ENCODE measurements at regions not wholly inside any gene's neighbourhood (a gene's known extent, or its start where the extent isn't known, plus 50 kb on each side); places are given as distances from the start of the nearest gene placed in this dataset.

DNA sequence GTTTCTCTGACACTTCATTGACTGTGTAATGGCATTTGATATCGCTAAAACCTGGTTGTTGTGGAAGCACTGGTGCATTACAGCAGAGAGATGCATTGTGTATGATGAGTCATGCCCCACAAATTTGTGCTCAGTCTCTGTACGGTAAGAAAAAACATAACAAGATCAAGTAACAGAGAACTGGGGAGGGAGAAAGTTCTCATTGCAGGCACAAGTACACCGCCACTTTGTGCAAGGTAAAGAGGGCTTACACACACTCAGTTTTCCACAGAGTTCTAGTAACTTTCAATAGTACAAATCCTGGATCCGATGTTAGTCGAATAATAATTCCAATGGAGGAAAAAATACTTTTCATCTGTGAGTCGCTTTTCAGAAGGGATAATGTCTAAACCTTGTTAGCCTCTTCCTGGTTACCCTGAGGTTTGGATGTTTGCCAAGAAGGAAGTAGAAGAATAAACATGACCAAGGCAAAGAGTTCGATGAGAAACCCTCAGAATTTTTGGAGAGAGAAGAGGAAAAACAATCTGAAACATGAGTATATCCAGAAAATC is 512.5 kb upstream of the SLIT2 start:
- Histone ChIP-seq H2AFZ (ENCODE audit: insufficient read depth, low read length, poor library complexity) (no peak overlapping the region), H4K8ac (ENCODE audit: low read depth, low read length) (no peak overlapping the region), H3K4me3 (ENCODE audit: low read depth, low read length) (no peak overlapping the region), H4K12ac (ENCODE audit: low read depth, low read length) (no peak overlapping the region), H2BK12ac (ENCODE audit: low read length) (no peak overlapping the region), H3K9ac (ENCODE audit: low read length) (no peak overlapping the region), H3K4ac (ENCODE audit: low read depth, low read length) (no peak overlapping the region), H3K4me1 (ENCODE audit: control insufficient read depth in 1 of 2, insufficient read depth in 2 of 2, low read length in 2 of 2) (peaks cover 0 to 4% of the 10 kb centered on the region in 2 experiments), H3K79me1 (ENCODE audit: low read length) (no peaks in the 10 kb centered on the region), H4K91ac (ENCODE audit: low read depth, low read length) (no peak overlapping the region), H3K23ac (ENCODE audit: low read length) (no peak overlapping the region), H3K9me3 (ENCODE audit: insufficient read depth, low read depth, low read length) (no peaks in the 10 kb centered on the region), H3K18ac (ENCODE audit: low read length) (no peak overlapping the region), H3K36me3 (ENCODE audit: control insufficient read depth in 1 of 2, insufficient read depth in 2 of 2, low read length in 2 of 2) (no peaks in the 10 kb centered on the region), H3K27me3 (ENCODE audit: insufficient read depth, low read length) (no peaks in the 10 kb centered on the region), H3K14ac (ENCODE audit: low read length) (no peak overlapping the region), H2BK120ac (ENCODE audit: insufficient read depth, low read length, poor library complexity) (no peak overlapping the region), H2BK5ac (ENCODE audit: low read depth, low read length, poor library complexity) (no peak overlapping the region), H2AK5ac (ENCODE audit: low read length) (no peak overlapping the region), H3K79me2 (ENCODE audit: control insufficient read depth, insufficient read depth, low read length, poor library complexity) (no peaks in the 10 kb centered on the region), H3K27ac (ENCODE audit: low read depth, low read length) (no peak overlapping the region), H3K4me2 (ENCODE audit: low read length) (no peak overlapping the region)
- DNase-seq, result peak; percentile 0 to 37
- no CpG with 5 or more reads among the region's 7 CpGs for WGBS (ENCODE audit: extremely low coverage, insufficient coverage, insufficient read length)

DNA sequence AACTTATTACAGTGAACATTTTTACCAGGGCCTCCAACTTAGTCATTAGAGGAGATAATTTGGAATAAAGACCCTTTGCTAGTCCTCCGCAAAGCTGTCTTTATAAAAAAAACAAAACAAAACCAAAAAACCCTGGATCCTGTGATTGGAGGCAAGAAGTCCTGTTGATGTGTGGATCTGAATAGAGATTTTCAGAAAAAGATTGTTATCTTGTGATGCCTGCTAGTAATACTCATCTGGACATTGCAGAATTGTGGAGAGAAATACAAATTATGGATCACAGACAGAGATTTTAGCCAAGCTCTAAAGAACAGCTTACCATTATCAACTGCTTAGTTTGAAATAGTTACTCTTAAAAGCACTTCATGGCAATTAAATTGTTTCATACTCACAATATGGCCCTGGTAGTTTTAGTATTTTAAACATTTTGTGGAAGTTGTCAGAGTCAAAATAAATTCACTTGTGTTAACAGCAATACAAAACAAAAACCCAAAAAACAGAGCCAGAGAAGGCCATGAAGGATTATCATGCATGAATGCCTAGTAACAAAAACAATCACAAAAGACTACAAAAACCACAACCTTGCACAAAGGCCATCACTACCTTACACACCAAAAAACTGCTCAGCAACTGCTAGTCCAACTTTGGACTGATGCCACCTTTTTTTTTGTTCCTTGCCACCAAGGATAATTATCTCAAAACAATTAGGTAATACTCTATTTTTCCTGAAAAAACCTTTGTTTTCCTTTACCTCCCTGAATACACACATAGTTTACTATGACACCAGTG is 514.5 kb upstream of the SLIT2 start:
- no CpG with 5 or more reads among the region's 1 CpG for WGBS (ENCODE audit: extremely low coverage, insufficient coverage, insufficient read length)
- H2BK5ac ChIP-seq (ENCODE audit: low read depth, low read length, poor library complexity), result no peak overlapping the region
- H3K23ac ChIP-seq (ENCODE audit: low read length), result no peak overlapping the region
- no peaks in the 10 kb centered on the region for H3K9me3 ChIP-seq (ENCODE audit: insufficient read depth, low read depth, low read length)
- H3K79me1 ChIP-seq (ENCODE audit: low read length), result no peaks in the 10 kb centered on the region
- H3K14ac ChIP-seq (ENCODE audit: low read length), result no peak overlapping the region
- H3K4me1 ChIP-seq (ENCODE audit: control insufficient read depth in 1 of 2, insufficient read depth in 2 of 2, low read length in 2 of 2), result peaks cover 0 to 4% of the 10 kb centered on the region in 2 experiments
- no peak overlapping the region for H3K27ac ChIP-seq (ENCODE audit: low read depth, low read length)
- H3K4me2 ChIP-seq (ENCODE audit: low read length), result no peak overlapping the region
- H2BK120ac ChIP-seq (ENCODE audit: insufficient read depth, low read length, poor library complexity), result no peak overlapping the region
- DNase-seq, result no peak
- H2BK12ac ChIP-seq (ENCODE audit: low read length), result no peak overlapping the region
- no peak overlapping the region for H2AK5ac ChIP-seq (ENCODE audit: low read length)
- H3K79me2 ChIP-seq (ENCODE audit: control insufficient read depth, insufficient read depth, low read length, poor library complexity), result no peaks in the 10 kb centered on the region
- H4K91ac ChIP-seq (ENCODE audit: low read depth, low read length), result no peak overlapping the region
- no peak overlapping the region for H2AFZ ChIP-seq (ENCODE audit: insufficient read depth, low read length, poor library complexity)
- no peak overlapping the region for H4K12ac ChIP-seq (ENCODE audit: low read depth, low read length)
- no peak overlapping the region for H4K8ac ChIP-seq (ENCODE audit: low read depth, low read length)
- no peak overlapping the region for H3K4ac ChIP-seq (ENCODE audit: low read depth, low read length)
- H3K9ac ChIP-seq (ENCODE audit: low read length), result no peak overlapping the region
- H3K27me3 ChIP-seq (ENCODE audit: insufficient read depth, low read length), result no peaks in the 10 kb centered on the region
- H3K4me3 ChIP-seq (ENCODE audit: low read depth, low read length), result no peak overlapping the region
- H3K36me3 ChIP-seq (ENCODE audit: control insufficient read depth in 1 of 2, insufficient read depth in 2 of 2, low read length in 2 of 2), result no peaks in the 10 kb centered on the region
- no peak overlapping the region for H3K18ac ChIP-seq (ENCODE audit: low read length)

DNA sequence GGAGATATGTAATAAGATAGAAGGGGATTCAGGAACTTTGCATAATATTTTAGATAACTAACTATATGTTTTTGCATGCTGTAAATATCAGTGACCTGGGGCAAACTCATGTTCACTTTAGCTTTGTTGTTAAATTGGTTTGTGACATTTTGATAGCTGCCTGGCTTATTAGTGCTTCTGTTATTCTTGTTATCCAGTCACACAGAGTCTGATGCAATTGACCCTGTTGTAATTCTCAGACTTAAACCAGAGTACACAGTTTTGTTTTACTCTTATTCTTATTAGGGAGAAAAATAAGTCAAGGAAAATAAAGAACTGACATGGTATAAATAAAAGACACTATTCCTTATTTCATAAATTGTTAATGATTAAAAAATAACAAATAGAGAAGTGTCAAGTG is 516.7 kb upstream of the SLIT2 start:
- no peak overlapping the region for H3K9ac ChIP-seq (ENCODE audit: low read length)
- no peak overlapping the region for H2BK12ac ChIP-seq (ENCODE audit: low read length)
- H3K36me3 ChIP-seq (ENCODE audit: control insufficient read depth in 1 of 2, insufficient read depth in 2 of 2, low read length in 2 of 2), result no peaks in the 10 kb centered on the region
- no peak overlapping the region for H4K91ac ChIP-seq (ENCODE audit: low read depth, low read length)
- no peaks in the 10 kb centered on the region for H3K27me3 ChIP-seq (ENCODE audit: insufficient read depth, low read length)
- H2BK120ac ChIP-seq (ENCODE audit: insufficient read depth, low read length, poor library complexity), result no peak overlapping the region
- no peaks in the 10 kb centered on the region for H3K9me3 ChIP-seq (ENCODE audit: insufficient read depth, low read depth, low read length)
- H2AK5ac ChIP-seq (ENCODE audit: low read length), result no peak overlapping the region
- no peak overlapping the region for H3K4me3 ChIP-seq (ENCODE audit: low read depth, low read length)
- no peak overlapping the region for H3K27ac ChIP-seq (ENCODE audit: low read depth, low read length)
- H2AFZ ChIP-seq (ENCODE audit: insufficient read depth, low read length, poor library complexity), result no peak overlapping the region
- H3K23ac ChIP-seq (ENCODE audit: low read length), result no peak overlapping the region
- H2BK5ac ChIP-seq (ENCODE audit: low read depth, low read length, poor library complexity), result no peak overlapping the region
- no peak overlapping the region for H3K4me2 ChIP-seq (ENCODE audit: low read length)
- H3K79me1 ChIP-seq (ENCODE audit: low read length), result no peaks in the 10 kb centered on the region
- DNase-seq, result no peak
- H3K79me2 ChIP-seq (ENCODE audit: control insufficient read depth, insufficient read depth, low read length, poor library complexity), result no peaks in the 10 kb centered on the region
- no peak overlapping the region for H3K14ac ChIP-seq (ENCODE audit: low read length)
- H4K8ac ChIP-seq (ENCODE audit: low read depth, low read length), result no peak overlapping the region
- H3K4me1 ChIP-seq (ENCODE audit: control insufficient read depth in 1 of 2, insufficient read depth in 2 of 2, low read length in 2 of 2), result peaks cover 0 to 4% of the 10 kb centered on the region in 2 experiments
- H3K4ac ChIP-seq (ENCODE audit: low read depth, low read length), result no peak overlapping the region
- H3K18ac ChIP-seq (ENCODE audit: low read length), result no peak overlapping the region
- H4K12ac ChIP-seq (ENCODE audit: low read depth, low read length), result no peak overlapping the region

DNA sequence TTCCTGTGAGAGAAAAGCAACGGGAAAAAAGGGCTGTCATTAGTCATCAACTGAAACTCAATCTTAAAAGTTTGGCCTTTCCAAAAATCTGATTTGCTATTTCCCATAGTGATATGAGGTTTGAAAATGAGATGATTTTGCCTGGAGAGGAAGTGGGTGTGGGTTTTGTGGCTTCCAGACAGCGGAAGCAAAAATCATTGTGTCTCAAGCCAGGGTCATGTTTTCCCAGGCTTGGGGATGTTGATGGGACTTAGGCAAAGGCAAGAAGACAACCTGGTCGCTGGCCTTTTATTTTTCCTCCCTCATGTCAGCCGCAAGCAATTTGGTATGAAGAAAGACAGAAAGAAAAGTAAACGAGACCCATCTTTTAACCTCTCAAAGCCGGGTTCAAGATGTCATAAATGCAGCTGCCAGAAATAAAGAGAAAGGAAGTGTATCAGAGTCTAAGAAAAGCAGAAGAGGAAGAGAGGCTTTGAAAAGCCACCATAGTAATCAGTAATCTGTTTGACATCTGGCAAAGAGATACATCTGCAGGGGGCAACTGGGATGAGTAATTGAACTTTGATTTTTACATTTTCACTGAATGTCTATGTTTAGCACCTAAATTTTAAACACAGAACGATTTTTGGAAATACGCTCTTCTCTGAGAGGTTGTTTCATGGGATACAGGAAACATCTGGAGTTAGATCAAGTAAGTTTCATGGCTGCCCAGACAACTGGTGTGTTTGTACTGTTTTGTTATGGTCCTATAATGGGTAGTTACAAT is 521.6 kb upstream of the SLIT2 start:
- no peak overlapping the region for H3K4me2 ChIP-seq (ENCODE audit: low read length)
- no peak overlapping the region for H4K8ac ChIP-seq (ENCODE audit: low read depth, low read length)
- H3K79me1 ChIP-seq (ENCODE audit: low read length), result no peaks in the 10 kb centered on the region
- no peak overlapping the region for H2BK5ac ChIP-seq (ENCODE audit: low read depth, low read length, poor library complexity)
- no peaks in the 10 kb centered on the region for H3K4me1 ChIP-seq (ENCODE audit: control insufficient read depth in 1 of 2, insufficient read depth in 2 of 2, low read length in 2 of 2)
- no peak for DNase-seq
- no peak overlapping the region for H3K23ac ChIP-seq (ENCODE audit: low read length)
- H2BK12ac ChIP-seq (ENCODE audit: low read length), result no peak overlapping the region
- no peak overlapping the region for H3K4ac ChIP-seq (ENCODE audit: low read depth, low read length)
- H2BK120ac ChIP-seq (ENCODE audit: insufficient read depth, low read length, poor library complexity), result no peak overlapping the region
- H2AFZ ChIP-seq (ENCODE audit: insufficient read depth, low read length, poor library complexity), result no peak overlapping the region
- no peaks in the 10 kb centered on the region for H3K27me3 ChIP-seq (ENCODE audit: insufficient read depth, low read length)
- no peaks in the 10 kb centered on the region for H3K36me3 ChIP-seq (ENCODE audit: control insufficient read depth in 1 of 2, insufficient read depth in 2 of 2, low read length in 2 of 2)
- no peak overlapping the region for H3K9ac ChIP-seq (ENCODE audit: low read length)
- no peak overlapping the region for H3K18ac ChIP-seq (ENCODE audit: low read length)
- no peak overlapping the region for H3K4me3 ChIP-seq (ENCODE audit: low read depth, low read length)
- H4K12ac ChIP-seq (ENCODE audit: low read depth, low read length), result no peak overlapping the region
- no peak overlapping the region for H4K91ac ChIP-seq (ENCODE audit: low read depth, low read length)
- WGBS (ENCODE audit: extremely low coverage, insufficient coverage, insufficient read length), result no CpG with 5 or more reads among the region's 8 CpGs
- no peaks in the 10 kb centered on the region for H3K9me3 ChIP-seq (ENCODE audit: insufficient read depth, low read depth, low read length)
- H2AK5ac ChIP-seq (ENCODE audit: low read length), result no peak overlapping the region
- no peak overlapping the region for H3K27ac ChIP-seq (ENCODE audit: low read depth, low read length)
- no peak overlapping the region for H3K14ac ChIP-seq (ENCODE audit: low read length)
- H3K79me2 ChIP-seq (ENCODE audit: control insufficient read depth, insufficient read depth, low read length, poor library complexity), result no peaks in the 10 kb centered on the region
